Fibroblast of upper back skin (primary cell): ENCODE measurements at regions not wholly inside any gene's neighbourhood (a gene's known extent, or its start where the extent isn't known, plus 50 kb on each side); places are given as distances from the start of the nearest gene placed in this dataset.

Experiments
- DNase-seq: peaks from one replicate; pipeline ENCODE4 v3.0.0-alpha.2; 2013

- DNase-seq, result no peak
These were observed 789.1 kb downstream of the PCDH18 start for GRCh38 chr4:136743238-136743637.

DNA sequence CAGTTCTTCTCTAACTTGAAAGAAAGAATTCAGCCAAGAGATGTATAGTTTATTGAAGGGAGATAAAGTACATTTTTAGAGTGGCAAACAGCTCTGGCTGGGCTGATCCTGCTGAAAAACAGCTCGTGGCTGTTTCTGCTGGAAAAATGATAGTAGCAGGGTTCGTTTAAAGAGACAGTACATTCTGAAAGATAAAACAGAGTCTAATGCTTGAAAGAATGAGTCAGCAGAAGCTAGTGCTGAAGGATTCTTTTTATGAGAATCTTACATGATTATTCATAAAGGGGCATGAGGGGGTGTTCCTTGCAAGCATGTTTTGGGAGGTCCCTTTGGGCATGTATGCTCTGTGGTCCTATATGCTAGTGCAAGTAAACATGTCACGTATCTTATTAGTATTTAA is 790.0 kb downstream of the PCDH18 start:
- DNase-seq, result peak; percentile 21

DNA sequence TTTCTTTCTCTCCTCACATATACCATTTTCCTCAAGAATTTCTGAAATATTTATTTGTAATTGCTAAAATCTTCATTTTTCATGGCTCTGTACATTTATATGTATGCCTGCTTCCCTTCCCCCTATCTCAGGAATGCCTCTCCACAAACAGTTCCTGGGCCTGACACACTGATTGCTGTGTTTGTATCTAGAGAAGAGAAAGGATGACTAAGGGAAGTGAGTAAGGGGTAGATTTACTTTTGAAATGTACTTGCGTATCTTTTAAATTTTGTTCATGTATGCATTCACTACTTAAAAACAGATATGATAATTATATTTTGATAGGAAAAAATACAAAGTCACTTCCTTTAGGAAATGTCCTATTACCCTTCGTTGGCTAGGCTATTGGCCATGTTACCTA is 790.8 kb downstream of the PCDH18 start:
- DNase-seq, result peak; percentile 34

GRCh38 chr4:136740326-136740725 is 792.0 kb downstream of the PCDH18 start:
- no peak for DNase-seq

DNA sequence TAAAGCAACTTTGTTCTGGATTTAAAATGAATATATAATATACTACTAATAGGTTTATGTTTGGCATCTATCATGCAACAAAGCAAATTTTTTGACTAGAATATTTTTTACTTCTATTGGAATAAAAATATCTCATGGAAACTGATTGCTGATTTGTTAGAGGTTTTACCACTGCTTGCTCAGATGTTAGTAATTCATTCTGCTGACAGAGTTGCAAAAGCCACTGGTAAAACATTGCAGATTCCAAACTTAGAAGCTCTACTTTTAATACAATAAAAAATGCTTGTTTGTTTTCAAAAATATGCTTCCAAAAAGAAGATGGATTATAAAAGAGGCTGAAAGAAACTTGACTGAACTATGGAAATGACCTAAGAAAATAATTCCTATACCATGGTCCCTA is 795.2 kb downstream of the PCDH18 start:
- DNase-seq, result no peak

DNA sequence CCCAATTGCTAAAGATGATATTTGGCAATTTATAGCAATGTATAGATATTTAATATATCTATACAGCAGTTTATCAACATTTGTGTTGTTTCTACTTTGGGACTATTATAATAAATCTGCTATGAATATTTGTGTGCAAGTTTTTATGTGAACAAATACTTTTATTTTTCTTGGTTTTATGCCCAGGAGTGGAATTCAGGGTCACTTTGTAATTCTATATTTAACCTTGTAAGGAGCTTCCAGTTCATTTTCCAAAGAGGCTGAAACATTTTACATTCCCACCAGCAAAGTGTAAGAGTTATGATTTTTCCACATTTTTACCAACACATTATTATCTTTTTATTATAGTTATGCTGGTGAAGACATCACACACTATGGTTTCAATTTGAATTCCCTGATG is 801.3 kb downstream of the PCDH18 start:
- no peak for DNase-seq

GRCh38 chr4:136725286-136726081 is 806.8 kb downstream of the PCDH18 start:
- DNase-seq, result no peak

GRCh38 chr4:136713140-136713539 is 819.2 kb downstream of the PCDH18 start:
- DNase-seq, result no peak

GRCh38 chr4:136709897-136710296 is 822.4 kb downstream of the PCDH18 start:
- no peak for DNase-seq

DNA sequence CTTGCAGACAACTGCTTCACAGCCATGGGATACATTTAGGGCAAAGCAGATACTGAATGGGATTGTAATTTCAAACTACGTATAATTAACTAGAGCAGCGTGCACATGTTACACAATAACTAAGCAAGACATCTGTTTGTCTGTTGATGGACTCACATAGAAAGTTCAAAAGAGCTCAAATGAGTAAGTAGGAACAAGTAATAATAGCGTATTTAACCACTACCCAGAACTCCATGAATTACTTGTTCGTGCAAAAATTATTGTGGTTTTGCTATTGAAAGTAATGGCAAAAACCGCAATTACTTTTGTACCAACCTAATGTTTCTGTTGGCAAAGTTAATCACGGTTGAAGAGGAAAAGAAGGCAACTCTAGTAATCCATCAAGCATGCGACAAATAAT is 825.4 kb downstream of the PCDH18 start:
- DNase-seq, result no peak

DNA sequence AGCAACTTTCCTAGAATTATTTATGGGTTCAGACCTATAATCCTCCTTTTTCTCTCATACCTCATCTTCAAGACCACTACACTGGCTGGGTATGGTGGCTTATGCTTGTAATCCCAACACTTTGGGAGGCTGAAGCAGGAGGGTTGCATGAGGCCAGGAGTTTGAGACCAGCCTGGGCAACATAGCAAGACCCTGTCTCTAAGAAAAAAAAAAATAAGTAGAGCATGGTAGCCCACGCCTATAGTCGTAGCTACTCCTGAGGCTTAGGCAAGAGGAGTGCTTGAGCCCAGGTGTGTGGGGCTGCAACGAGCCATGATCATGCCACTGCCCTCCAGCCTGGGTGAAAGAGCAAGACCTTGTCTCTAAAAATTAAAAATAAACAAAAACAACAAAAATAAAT is 832.4 kb downstream of the PCDH18 start:
- no peak for DNase-seq

DNA sequence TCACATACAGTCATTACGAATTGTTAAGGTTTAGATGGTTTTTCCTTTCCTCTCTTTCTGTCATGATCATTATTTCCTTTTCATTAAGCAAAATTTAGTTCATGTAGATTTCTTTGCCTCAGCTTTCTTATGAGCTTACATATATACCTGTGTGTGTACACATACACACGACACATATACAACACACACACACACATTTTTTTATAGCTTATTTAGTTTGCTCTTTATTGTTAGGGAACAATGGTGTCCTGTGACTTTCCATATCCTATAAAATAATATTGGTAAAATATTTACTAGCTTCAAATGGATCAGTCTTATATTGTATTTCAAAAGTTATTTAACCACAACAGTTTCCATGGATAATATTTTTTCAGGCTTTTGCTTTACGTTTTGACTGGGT is 840.7 kb downstream of the PCDH18 start:
- no peak for DNase-seq

GRCh38 chr4:136690360-136690759 is 841.9 kb downstream of the PCDH18 start:
- DNase-seq, result no peak

- no peak for DNase-seq
These were observed 844.7 kb downstream of the PCDH18 start for GRCh38 chr4:136687596-136687995.

GRCh38 chr4:136687118-136687517 is 845.2 kb downstream of the PCDH18 start:
- no peak for DNase-seq

DNA sequence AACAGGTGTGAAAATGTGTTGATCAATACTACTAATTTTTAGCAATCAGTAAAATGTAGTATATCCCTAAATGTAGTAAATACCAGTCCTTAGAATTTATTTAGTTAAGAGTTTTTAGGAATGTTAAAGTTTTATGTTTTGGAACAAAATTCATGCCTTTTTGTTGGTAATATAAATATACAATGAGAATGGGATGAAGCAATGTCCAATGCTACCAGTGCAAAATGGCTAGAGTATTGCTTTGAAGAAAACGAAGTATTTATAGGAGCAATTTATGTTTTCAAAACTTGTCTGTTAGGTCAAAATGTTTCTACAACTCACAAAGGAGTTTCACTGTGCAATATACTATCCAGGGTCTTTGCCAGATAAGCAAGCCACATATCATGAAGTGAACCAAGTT is 851.5 kb downstream of the PCDH18 start:
- no peak for DNase-seq

DNA sequence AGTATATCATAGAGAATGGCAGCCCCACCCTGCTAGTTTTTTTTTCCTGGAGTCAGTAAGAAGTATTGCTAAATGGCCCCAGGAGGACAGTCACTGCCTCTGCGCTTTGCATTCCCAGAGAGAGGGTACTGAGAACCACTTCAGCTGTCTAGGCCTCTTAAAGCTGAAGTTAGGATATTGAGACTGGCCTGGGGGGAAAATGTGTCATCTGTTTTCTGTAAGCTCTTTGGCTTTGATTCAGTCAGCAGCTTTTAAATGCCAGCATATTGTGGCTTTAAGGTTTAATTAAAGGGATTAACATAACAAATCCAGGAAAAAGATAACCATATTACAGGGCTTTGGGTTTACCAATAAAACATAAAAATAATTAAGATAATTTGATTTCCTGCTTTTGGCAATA is 852.0 kb downstream of the PCDH18 start:
- DNase-seq, result no peak

GRCh38 chr4:136670265-136670664 is 862.0 kb downstream of the PCDH18 start:
- DNase-seq, result no peak

- no peak for DNase-seq
These were observed 867.3 kb downstream of the PCDH18 start for GRCh38 chr4:136664988-136665387.

DNA sequence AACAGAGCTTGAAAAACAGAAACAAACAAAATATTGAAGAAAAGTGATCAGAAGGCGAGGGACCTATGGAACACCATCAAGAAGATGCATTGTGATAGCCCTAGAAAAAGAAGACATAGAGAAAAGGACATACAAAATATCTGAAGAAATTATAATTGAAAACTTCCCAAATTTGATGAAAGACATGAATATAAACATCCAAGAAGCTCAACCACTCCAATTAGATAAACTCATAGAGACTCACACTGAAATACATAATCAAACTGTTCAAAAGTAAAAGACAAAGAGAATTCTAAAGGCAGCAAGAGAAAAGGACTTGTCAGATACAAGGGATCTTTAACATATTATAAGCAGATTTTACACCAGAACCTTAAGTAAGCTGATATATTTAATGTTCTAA is 869.8 kb downstream of the PCDH18 start:
- DNase-seq, result no peak

DNA sequence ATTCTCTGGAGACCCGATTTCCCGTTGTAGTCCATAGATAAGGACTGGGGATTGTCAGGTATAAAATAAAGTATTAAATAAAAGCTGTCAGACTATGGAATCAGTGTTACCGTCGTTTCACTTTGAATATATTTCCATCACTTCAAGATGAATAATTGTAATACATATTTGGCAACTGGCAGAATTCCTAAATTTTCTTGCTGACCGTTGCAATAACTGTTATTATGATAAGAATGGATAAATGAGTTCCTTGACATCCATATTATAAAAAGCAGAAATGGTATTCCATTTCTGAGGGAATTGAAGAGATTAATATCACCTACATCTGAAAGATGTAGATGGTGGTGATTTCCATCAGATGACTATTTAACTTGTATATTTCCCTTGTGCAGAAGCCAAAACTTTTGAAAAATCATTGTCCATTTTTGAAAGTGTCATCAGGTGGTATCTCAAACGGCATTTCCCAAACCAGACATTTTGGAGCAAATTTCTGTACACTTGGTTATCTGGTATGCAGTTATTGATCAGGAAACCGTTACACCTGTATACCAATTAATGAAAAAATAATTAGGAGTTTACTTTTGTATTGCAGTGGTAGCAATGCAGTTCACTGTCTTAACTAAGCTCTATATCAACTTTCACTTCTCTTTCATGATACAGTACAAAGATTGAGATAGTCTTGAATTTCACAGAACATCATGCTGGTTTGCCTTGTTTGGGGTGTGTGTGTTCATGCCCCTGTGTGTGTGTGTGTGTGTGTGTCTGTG is 878.5 kb downstream of the PCDH18 start:
- DNase-seq, result no peak

DNA sequence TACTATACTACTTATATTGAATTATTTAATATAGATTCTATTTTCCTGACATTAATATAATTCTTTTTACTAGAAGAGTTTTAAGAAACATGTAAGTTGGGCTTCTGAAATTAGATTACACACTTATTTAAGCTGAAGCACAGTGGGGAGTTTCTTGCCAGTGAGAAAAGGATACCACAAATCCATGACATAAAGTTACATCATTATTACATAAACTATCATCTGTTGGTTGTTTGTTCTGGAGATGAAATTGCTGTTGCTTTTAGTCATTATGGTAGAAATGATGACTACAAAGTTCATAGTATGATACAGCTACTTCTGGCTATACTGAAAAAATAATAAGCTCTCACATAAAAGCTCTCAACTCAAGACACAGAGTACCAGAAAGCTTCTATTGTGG is 880.4 kb downstream of the PCDH18 start:
- no peak for DNase-seq

GRCh38 chr4:136651278-136651667 is 881.0 kb downstream of the PCDH18 start:
- no peak for DNase-seq

DNA sequence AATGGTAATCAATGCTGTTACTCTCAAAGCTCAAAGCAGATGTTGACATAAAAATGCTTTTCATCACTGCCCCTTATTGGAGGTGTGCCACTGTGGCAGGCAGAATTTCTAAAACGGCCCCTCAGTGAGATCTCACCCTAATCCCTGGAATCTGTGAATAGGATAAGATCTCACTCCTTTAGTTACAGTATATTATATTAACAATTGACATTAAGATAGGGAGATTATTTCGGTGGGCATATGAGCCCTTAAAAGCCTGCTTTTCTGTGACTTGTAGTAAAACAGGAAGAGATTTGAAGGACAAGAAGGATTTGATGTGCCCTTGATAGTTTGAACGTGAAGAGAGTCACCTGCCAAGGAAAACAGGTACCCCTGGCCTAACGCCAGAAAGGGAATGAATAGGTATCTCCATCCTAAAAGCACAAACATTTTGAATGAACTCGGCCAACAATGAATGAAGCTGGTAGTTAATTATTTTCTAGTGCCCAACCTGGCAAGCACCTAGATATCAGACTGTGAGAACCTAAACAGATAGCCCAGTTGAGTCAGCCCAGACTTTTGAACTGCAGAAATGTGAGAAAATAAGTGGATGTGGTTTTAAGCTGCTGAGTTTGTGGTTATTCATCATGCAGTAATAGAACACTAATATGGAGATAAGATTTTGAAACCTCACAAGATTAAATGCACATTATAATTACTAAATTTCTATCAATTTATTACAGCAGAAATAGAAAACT is 881.6 kb downstream of the PCDH18 start:
- DNase-seq, result no peak
